Prostate gland (tissue), 2 donors: ENCODE measurements at regions not wholly inside any gene's neighbourhood (a gene's known extent, or its start where the extent isn't known, plus 50 kb on each side); places are given as distances from the start of the nearest gene placed in this dataset.

Experiments used
- DNase-seq: peaks from one replicate; pipeline ENCODE4 v3.0.0-alpha.2; 2019; ENCODE audit warnings: low spot score
- H3K27ac ChIP-seq, 2 donors: fragments of 200-600 bp; sonication (generic); 2 replicates each; pipeline ENCODE4 v1.5.1; 2017 to 2019
- H3K27me3 ChIP-seq: fragments of 200-600 bp; sonication (generic); replicated peaks from 2 replicates; pipeline ENCODE4 v1.5.1; 2019; ENCODE audit not compliant: insufficient read depth
- H3K36me3 ChIP-seq, 2 donors: fragments of 200-600 bp; sonication (generic); 1 replicate in 1 of 2; 2 replicates in 1 of 2; pipeline versions ENCODE4 v1.5.1 to v1.8.1; 2017 to 2019
- H3K4me1 ChIP-seq: fragments of 200-600 bp; sonication (generic); replicated peaks from 2 replicates; pipeline ENCODE4 v1.5.1; 2019
- H3K4me3 ChIP-seq, 2 donors: fragments of 200-600 bp; sonication (generic); 2 replicates each; pipeline ENCODE4 v1.5.1; 2017 to 2019
- H3K9me3 ChIP-seq: fragments of 200-600 bp; sonication (generic); 2 replicates; pipeline ENCODE4 v1.5.1; 2017
- POLR2A ChIP-seq: fragments of 450-650 bp; IDR thresholded peaks from one replicate; pipeline ENCODE4 v1.6.1; 2016; ENCODE audit warnings: antibody characterized with exemption, mild to moderate bottlenecking
- POLR2AphosphoS5 ChIP-seq: sonication (generic); formaldehyde crosslinking; IDR thresholded peaks from one replicate; pipeline ENCODE4 v1.6.1; 2017; ENCODE audit warnings: antibody characterized with exemption
- WGBS: methylation state at CpG from one replicate; pipeline ENCODE4 v1.1.5; 2018; 5-methylcytosine and 5-hydroxymethylcytosine counted together
- intact Hi-C: fragments of 100-400 bp; cut with DNase I; formaldehyde crosslinking; loops from one replicate; pipeline ENCODE4 v1.14.2; 2022
- TF ChIP-seq, protein P1 (sequence below), 4 experiments: fragments of 200-600 bp in 2 of 4; fragments of 450-650 bp in 2 of 4; sonication (generic) in 2 of 4; IDR thresholded peaks; 1 replicate in 3 of 4; 2 replicates in 1 of 4; pipeline ENCODE4 v1.5.1; 2016 to 2019; ENCODE audit warnings: antibody characterized with exemption in 4 of 4, mild to moderate bottlenecking in 2 of 4, moderate library complexity in 2 of 4

DNA sequence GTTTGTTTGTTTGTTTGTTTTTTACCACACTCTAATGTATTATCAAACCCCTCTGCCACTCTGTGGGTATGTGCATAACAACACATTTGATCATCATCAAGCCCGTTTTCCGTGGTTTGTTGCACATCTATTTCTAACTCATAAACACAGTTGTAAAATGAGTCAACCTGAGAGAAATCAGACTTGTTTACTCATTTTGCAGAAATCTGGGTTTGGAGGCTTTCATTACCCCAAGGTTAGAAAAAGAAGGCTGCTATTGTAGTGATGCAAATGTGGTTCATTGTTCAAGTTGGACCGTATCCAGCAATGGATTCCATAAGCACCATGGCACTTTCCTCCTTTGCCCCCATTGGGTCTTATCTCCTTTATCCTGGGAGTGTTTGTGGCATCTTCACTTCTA is 353.2 kb upstream of the SOX2 start:
- WGBS, result 65% methylated on average over 3 of the region's 3 CpGs
- Histone ChIP-seq H3K27ac (no peak overlapping the region), H3K27me3 (no peaks in the 10 kb centered on the region), H3K9me3 (no peaks in the 10 kb centered on the region), H3K4me3 (no peak overlapping the region), H3K36me3 (no peaks in the 10 kb centered on the region), H3K4me1 (no peaks in the 10 kb centered on the region)
- intact Hi-C loops, result no loop called here
- no peak for DNase-seq
- TF ChIP-seq, protein P1, sequence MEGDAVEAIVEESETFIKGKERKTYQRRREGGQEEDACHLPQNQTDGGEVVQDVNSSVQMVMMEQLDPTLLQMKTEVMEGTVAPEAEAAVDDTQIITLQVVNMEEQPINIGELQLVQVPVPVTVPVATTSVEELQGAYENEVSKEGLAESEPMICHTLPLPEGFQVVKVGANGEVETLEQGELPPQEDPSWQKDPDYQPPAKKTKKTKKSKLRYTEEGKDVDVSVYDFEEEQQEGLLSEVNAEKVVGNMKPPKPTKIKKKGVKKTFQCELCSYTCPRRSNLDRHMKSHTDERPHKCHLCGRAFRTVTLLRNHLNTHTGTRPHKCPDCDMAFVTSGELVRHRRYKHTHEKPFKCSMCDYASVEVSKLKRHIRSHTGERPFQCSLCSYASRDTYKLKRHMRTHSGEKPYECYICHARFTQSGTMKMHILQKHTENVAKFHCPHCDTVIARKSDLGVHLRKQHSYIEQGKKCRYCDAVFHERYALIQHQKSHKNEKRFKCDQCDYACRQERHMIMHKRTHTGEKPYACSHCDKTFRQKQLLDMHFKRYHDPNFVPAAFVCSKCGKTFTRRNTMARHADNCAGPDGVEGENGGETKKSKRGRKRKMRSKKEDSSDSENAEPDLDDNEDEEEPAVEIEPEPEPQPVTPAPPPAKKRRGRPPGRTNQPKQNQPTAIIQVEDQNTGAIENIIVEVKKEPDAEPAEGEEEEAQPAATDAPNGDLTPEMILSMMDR (IDR thresholded peaks at IDR 0.05), result no peak
- TF ChIP-seq POLR2A (no peak), POLR2AphosphoS5 (no peak)

DNA sequence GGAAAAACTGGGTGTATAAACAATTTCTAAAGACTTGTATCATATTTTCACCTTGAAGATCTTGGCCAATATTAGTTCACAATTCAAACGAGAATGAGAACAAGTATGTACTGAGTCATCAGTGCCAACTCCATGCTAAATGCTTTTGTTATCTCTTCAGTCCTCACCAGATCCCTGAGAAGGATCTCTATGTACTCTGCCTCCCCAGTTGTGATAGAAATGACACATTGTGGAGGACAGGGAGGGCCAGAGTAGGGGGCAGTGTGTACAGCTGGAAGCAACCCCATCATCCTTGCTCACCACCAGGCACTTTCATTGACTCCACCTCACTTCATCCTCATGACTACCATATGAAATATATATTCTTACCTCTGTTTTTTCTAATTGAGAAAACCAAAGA is 353.7 kb upstream of the SOX2 start:
- 23% methylated on average over 1 of the region's 1 CpG for WGBS

DNA sequence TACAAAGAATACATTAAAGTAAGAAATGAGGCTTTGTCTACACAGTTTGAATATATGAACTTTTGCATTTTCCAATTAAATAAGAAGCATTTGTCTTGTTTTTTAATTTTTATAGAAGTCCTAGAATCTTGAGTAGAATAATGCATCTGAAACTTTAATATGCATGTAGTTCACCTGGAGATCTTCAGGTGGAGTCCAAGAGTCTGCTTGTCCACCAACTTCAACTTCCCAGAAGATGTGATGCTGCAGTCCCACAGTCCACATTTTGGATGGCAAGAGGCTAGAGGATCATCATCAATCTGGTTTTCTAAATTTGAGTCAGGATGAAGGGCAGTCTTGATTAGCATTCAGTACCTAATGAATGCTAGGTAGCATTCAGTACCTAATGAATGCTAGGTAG is 357.6 kb upstream of the SOX2 start:
- no peak for TF ChIP-seq POLR2A
- TF ChIP-seq POLR2AphosphoS5, result no peak
- TF ChIP-seq, protein P1 (IDR thresholded peaks at IDR 0.05), result no peak
- H3K27ac ChIP-seq, result no peak overlapping the region
- H3K4me1 ChIP-seq, result no peaks in the 10 kb centered on the region
- no peaks in the 10 kb centered on the region for H3K36me3 ChIP-seq
- intact Hi-C loops, result no loop called here
- H3K9me3 ChIP-seq, result no peaks in the 10 kb centered on the region
- no peak overlapping the region for H3K4me3 ChIP-seq
- DNase-seq, result no peak
- no peaks in the 10 kb centered on the region for H3K27me3 ChIP-seq

More for the DNA sequence above, 353.7 kb upstream of the SOX2 start:
- Histone ChIP-seq H3K27ac (no peak overlapping the region), H3K4me1 (no peaks in the 10 kb centered on the region), H3K4me3 (no peak overlapping the region), H3K36me3 (no peaks in the 10 kb centered on the region), H3K9me3 (no peaks in the 10 kb centered on the region), H3K27me3 (no peaks in the 10 kb centered on the region)
- intact Hi-C loops, result no loop called here
- no peak for DNase-seq
- TF ChIP-seq, protein P1 (IDR thresholded peaks at IDR 0.05), result no peak
- no peak for TF ChIP-seq POLR2AphosphoS5
- TF ChIP-seq POLR2A, result no peak

DNA sequence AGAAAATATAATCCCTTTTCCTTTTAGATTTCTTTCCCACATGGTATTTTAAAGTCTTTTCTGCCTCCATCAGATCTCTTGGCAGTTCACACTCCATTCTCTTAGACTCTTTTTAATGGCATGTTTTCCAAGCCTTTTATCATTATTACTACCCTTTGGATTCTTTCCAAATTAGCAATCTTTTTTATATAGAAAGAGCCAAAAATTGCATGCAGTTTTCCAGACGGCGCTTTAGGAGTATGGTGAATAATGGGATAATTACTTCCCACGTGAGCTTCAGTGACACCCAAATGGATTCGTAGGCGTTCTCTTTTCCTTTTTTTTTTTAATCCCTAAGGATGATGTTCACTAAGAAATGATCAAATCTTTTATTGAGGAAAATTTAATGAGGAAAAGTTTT is 354.8 kb upstream of the DNAJC19 start:
- Histone ChIP-seq H3K27me3 (no peaks in the 10 kb centered on the region), H3K4me3 (no peak overlapping the region), H3K27ac (no peak overlapping the region), H3K4me1 (no peaks in the 10 kb centered on the region), H3K9me3 (no peaks in the 10 kb centered on the region), H3K36me3 (no peaks in the 10 kb centered on the region)
- DNase-seq, result no peak
- 49% methylated on average over 5 of the region's 5 CpGs for WGBS
- intact Hi-C loops, result no loop called here
- TF ChIP-seq POLR2A, result no peak
- no peak for TF ChIP-seq POLR2AphosphoS5
- TF ChIP-seq, protein P1 (IDR thresholded peaks at IDR 0.05), result no peak

DNA sequence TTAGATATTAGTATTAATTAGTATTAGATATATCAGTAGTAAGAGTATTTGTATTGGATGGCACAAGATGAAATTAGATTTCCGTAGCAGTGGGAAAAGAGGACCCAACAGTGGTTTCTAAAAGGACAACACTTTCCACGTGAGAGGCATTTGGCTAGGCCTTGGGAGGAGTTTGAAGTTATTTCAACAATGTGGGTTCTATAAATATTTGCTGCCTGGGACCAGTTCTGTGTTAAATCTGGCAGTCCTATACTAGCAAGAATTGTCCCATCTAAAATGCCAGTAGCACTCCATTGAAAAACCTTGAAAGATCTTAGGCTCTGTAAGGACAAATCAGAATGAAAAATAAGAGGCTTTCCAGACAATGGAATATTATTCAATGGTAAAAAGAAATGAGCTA is 347.1 kb upstream of the DNAJC19 start:
- Histone ChIP-seq H3K9me3 (no peaks in the 10 kb centered on the region), H3K27me3 (peaks cover 2% of the 10 kb centered on the region), H3K4me3 (no peak overlapping the region), H3K4me1 (no peaks in the 10 kb centered on the region), H3K27ac (no peak overlapping the region), H3K36me3 (no peaks in the 10 kb centered on the region)
- 41% methylated on average over 2 of the region's 2 CpGs for WGBS
- intact Hi-C loops, result no loop called here
- DNase-seq, result no peak
- TF ChIP-seq POLR2A (no peak), POLR2AphosphoS5 (no peak)
- TF ChIP-seq, protein P1 (IDR thresholded peaks at IDR 0.05), result no peak
